ENCODE measurements at regions not wholly inside any gene's neighbourhood (a gene's known extent, or its start where the extent isn't known, plus 50 kb on each side); places are given as distances from the start of the nearest gene placed in this dataset.

DNA sequence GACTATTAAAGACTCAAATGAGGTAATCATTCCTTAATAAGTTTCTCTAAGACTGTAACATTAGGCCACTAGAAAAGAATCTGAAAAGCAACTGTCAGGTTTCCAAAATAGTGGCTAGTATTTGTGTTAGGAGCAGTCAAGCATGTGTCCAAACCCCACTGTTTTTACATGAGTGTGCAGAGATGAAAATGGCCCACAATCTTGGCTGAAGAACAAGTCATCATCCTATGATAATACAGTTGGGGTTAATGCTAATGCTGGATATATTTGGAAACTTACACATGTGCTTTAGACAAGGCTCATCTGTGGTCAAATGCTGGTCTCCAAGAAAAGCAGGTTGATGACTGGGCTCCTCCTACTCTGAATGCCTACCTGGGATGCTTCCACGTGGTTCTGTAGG is 73.6 kb downstream of the MAIP1 start:
- no TSS peak for BruUV-seq (replicated peaks)

More for the DNA sequence above, 73.6 kb downstream of the MAIP1 start:
- H3K9me3 ChIP-seq (replicated peaks; ENCODE audit: control insufficient read depth, insufficient read depth, low read length): no peaks in the 10 kb centered on the region
- no peak overlapping the region for H3K27ac ChIP-seq (ENCODE audit: insufficient read depth, low read depth, low read length)
- H3K9me1 ChIP-seq (replicated peaks; ENCODE audit: control insufficient read depth, extremely low read depth, insufficient read depth, low read length): no peaks in the 10 kb centered on the region
- H3K4me1 ChIP-seq (ENCODE audit: control insufficient read depth, extremely low read depth, insufficient read depth, low read length): peaks cover 7% of the 10 kb centered on the region
- FAIRE-seq: no peak
- H2AFZ ChIP-seq (ENCODE audit: low read depth, low read length): no peak overlapping the region
- H3K36me3 ChIP-seq (ENCODE audit: control insufficient read depth in 2 of 2, extremely low read depth in 1 of 2, insufficient read depth in 2 of 2, low read length in 2 of 2): no peaks in the 10 kb centered on the region
- POLR2A ChIA-PET: no interaction called here
- intact Hi-C loops (cut with micrococcal nuclease): no loop called here
- no peaks in the 10 kb centered on the region for H4K20me1 ChIP-seq (replicated peaks; ENCODE audit: control insufficient read depth, extremely low read depth, insufficient read depth, low read length)
- peaks cover 2 to 6% of the 10 kb centered on the region in 2 experiments for H3K27me3 ChIP-seq (ENCODE audit: control insufficient read depth in 2 of 2, insufficient read depth in 2 of 2, low read length in 2 of 2)
- H3K79me2 ChIP-seq (ENCODE audit: control insufficient read depth, insufficient read depth, low read length): no peaks in the 10 kb centered on the region
- no peak overlapping the region for H3K4me2 ChIP-seq (ENCODE audit: insufficient read depth, low read length)
- no peak overlapping the region for H3K9ac ChIP-seq (replicated peaks; ENCODE audit: extremely low read depth, insufficient read depth, low read length)
- DNase-seq (ENCODE audit: low read depth, low spot score): no peak
- no peak overlapping the region for H3K4me3 ChIP-seq (replicated peaks in 1 of 3; ENCODE audit: insufficient read depth in 1 of 3, low read depth in 1 of 3, low read length in 3 of 3)
- no peak for TF ChIP-seq EZH2 (IDR thresholded peaks at IDR 0.05; ENCODE audit: borderline replicate concordance, low read depth, low read length, severe bottlenecking)
- TF ChIP-seq JUN (IDR thresholded peaks at IDR 0.05; ENCODE audit: borderline replicate concordance, insufficient read depth, insufficient read length, low read depth): no peak
- no peak for TF ChIP-seq GATA2 (IDR thresholded peaks at IDR 0.05; ENCODE audit: insufficient read depth, insufficient read length, low read depth, low read length)
- TF ChIP-seq CTCF (IDR thresholded peaks at IDR 0.05; ENCODE audit: extremely low read depth in 1 of 2, insufficient read depth in 1 of 2, low read depth in 1 of 2, low read length in 2 of 2): no peak
- no peak for TF ChIP-seq POLR2AphosphoS5 (IDR thresholded peaks at IDR 0.05; ENCODE audit: insufficient read depth, low read depth, low read length)
- TF ChIP-seq MYC (IDR thresholded peaks at IDR 0.05; ENCODE audit: low read depth, low read length): no peak
- TF ChIP-seq POLR2A (IDR thresholded peaks at IDR 0.05; ENCODE audit: low read depth, low read length): no peak
- TF ChIP-seq MAX (IDR thresholded peaks at IDR 0.05; ENCODE audit: insufficient read depth, insufficient read length): no peak
- TF ChIP-seq FOS (IDR thresholded peaks at IDR 0.05; ENCODE audit: borderline replicate concordance, insufficient read depth, low read length): no peak
- CTCF ChIA-PET: no interaction called here
- dilution Hi-C loops (cut with MboI; ENCODE audit: extremely low pct_ligation_motif_present, low sequenced_read_pairs): no loop called here

Measured in endothelial cell of umbilical vein (primary cell).